ENCODE measurements at regions not wholly inside any gene's neighbourhood (a gene's known extent, or its start where the extent isn't known, plus 50 kb on each side); places are given as distances from the start of the nearest gene placed in this dataset.

DNA sequence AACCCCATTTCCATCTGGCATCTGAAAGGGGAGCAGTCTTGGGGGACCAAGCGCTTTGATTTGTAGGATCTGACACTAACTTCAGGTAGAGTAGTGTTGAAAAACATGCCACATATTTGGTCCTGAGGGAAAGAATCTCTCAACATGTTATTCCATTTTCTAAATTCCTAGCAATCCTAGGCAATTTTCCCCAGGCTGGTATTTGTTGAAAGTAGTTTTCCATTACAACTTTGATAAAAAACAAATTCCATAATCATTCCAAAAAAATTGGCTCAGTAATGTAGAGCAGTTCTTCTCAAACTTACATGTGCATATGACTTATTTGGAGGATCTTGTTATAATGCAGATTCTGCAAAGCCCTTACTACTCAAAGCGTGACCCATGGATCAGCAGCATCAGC is 477.9 kb downstream of the ACTL7B start:
- TF ChIP-seq POLR2A (IDR thresholded peaks at IDR 0.05) (no peak), POLR2AphosphoS5 (IDR thresholded peaks at IDR 0.05) (no peak)
- TF ChIP-seq, protein P1, sequence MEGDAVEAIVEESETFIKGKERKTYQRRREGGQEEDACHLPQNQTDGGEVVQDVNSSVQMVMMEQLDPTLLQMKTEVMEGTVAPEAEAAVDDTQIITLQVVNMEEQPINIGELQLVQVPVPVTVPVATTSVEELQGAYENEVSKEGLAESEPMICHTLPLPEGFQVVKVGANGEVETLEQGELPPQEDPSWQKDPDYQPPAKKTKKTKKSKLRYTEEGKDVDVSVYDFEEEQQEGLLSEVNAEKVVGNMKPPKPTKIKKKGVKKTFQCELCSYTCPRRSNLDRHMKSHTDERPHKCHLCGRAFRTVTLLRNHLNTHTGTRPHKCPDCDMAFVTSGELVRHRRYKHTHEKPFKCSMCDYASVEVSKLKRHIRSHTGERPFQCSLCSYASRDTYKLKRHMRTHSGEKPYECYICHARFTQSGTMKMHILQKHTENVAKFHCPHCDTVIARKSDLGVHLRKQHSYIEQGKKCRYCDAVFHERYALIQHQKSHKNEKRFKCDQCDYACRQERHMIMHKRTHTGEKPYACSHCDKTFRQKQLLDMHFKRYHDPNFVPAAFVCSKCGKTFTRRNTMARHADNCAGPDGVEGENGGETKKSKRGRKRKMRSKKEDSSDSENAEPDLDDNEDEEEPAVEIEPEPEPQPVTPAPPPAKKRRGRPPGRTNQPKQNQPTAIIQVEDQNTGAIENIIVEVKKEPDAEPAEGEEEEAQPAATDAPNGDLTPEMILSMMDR (IDR thresholded peaks at IDR 0.05) = no peak
